Hippocampal formation (tissue), 2 donors: ENCODE measurements at regions not wholly inside any gene's neighbourhood (a gene's known extent, or its start where the extent isn't known, plus 50 kb on each side); places are given as distances from the start of the nearest gene placed in this dataset.

ENCODE experiments used
- DNase-seq, 2 donors: peaks; one replicate each; lab custom pipeline; 2025; lab: John Stamatoyannopoulos, UW

DNA sequence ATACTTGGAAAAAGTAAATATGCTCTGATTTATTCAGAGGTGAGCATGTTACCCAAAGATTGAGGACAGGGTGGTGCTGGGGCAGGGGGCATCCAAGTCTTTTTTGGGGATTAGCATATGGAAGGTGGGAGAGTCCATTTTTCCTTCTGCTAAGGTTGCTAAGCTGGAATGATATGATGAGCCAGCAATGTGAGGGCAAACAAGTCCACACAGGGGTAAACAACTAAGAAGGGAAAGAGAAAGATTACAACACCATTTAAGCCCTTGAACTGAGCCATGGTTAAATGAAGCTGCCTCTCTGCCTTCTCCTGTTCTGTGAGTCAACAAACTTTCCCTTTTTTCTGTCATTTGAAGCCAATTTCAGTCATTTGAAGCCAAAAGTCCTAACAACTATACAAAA lies 89.0 kb downstream of the RPL22L1 start:
- DNase-seq: no peak

DNA sequence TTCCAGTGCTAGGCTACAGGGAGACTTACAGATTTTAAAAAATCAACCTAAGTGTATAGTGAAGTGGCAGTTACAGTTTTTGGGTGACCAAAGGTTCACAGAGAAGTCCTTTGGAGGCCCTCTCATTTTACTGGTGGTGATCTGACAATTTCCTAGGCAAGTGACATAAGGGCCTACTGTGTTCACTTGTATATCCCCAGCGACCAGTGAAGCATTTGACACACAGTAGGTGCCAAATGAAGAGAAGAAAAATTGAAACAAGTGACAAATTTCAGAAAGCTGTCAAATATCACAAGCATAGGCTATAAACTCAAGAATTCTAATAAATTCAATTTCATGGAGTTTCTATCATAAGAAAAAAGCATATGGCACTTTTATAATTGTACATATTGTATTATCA lies 89.5 kb downstream of the RPL22L1 start:
- DNase-seq: no peak

DNA sequence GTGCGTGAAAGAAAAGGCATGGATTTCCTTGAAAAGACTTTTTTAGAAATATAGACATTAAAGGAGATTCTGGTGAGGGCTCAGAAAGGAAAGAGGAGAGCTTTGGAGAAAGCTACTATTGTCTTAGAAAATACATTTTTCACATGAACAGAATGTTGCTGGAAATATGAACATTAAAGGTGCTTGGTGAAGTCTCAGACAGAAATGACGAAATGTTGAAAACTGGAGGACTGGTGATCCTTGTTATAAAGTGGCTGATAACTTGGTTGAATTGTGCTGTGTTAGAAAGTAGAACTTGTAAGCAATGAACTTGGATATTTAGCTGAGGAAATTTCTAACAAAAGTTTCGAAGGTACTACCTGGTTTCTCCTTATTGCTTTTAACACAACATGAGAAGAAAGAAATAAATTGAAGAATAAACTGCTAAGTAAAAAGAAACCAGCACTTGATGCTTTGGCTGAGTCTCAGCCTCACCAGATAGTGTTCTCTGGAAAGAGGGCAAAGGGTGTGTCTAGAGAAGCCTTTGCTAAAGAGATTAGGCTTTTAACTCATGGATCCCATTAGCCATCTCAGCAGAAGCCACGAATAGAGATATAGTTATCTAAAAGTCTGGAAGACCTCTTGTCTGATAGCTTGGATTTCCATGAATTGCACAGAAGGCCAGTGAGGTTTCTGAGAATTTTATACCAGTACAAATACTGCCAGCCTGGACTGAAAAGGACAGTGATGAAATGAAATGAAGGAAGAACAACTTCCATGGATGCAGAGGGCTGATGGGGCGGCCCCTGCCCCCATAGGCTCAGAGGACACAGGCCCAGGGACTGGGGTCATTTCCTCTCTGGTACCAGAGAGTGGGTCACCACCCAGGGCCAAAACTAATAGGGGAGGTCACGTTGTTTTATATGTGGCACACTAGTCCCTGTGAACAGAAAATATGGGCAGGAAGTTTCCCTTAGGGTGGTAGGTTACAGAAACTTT lies 91.5 kb downstream of the RPL22L1 start:
- no peak for DNase-seq

DNA sequence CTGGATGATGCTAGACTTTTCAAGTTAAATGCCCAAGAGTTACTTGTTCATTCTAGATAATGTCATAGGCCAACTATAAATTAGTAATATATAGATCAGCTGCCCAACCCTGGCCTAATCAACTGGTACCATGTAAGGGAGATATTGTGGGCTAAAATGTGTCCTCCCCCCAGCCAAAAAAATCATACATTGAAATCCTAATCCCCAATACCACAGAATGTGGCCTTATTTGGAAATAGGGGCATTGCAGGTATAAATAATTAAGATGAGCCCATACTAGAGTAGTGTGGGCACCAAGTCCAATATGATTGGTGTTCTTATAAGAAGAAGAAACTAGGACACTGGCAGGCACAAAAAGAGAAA lies 92.5 kb downstream of the RPL22L1 start:
- no peak for DNase-seq

DNA sequence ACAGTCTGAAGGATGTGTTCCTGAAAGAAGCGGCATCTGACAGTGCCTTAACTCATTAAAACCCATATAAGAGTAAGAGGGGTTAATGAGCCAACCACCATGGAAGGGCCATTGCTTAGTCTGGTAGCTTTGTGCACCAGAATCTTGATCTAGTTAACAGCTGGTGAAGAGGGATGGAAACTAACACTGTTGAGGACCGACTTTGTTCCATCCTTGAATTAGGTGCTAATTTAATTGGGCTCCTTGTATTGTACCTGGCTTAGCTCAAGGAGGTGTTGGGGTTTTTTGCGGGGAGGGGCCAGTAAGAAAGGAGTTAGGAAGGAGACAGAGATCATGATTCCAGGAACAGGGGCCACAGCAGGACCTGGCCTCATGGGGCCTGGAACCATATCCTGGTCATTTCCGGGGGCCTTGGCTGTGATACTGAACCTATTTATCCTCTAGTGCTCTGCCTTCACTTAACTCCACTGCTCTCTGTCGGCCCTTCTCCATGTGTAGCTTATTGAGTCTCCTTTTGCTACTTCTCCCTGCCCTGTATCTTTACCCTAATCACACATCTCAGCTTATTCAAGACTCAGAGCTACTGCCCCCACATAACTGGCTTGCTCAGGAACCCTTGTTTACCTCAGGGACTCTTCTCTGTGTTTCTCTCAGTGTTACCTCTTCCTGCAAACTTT lies 93.0 kb downstream of the RPL22L1 start:
- DNase-seq: no peak

DNA sequence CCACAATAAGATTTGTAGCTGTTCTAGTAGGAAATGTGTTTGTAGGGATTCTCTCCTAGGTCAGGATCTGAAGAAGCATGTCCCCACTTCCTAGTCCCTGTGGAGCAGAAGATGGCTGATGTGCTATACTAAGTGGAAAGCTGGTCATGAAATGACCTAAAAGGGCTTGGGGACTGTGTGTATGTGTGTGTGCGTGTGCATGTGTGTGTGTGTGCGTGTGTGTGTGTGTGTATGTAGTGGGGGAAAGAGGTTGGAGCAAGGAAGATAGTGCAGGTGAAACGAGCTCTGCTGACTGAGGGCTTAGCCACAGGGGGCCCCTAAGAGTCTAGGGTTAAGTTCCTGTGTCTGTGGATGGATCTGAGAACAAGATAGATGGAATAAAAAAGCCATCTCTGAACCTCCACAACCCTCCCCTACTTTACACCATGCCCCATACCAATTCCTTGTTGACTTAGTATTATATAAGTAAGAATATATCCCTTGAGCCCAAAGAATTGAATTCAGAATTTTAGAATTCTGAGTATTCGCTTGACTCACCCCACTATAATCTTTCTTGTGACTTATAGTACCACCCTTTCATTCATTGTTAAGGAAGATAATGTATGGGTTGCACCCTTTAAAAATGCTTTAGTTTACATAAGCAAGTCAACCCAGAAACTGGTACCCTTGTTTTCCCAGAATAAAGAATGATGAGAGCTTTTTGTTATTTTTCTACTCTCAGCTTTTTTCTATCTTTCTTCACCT lies 96.1 kb downstream of the RPL22L1 start:
- no peak for DNase-seq

DNA sequence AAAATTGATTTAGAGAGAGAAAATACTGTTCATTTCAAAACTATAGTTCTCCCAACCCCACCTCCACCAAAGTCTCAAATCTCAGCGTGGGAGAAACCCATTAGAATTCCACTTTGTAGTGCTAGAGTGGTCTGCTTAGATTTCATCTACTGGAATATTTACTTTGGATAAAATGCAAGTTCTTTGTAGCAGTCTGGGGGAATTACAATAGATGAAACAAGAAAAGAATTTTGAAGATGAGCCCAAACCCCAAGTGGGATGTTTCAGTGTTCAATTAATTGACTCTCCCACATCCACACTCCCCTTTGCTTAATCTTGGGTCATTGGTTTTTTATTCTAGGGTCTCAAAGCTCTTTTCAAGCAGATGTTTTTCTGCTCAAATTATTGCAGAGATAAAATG lies 97.8 kb downstream of the RPL22L1 start:
- no peak for DNase-seq

DNA sequence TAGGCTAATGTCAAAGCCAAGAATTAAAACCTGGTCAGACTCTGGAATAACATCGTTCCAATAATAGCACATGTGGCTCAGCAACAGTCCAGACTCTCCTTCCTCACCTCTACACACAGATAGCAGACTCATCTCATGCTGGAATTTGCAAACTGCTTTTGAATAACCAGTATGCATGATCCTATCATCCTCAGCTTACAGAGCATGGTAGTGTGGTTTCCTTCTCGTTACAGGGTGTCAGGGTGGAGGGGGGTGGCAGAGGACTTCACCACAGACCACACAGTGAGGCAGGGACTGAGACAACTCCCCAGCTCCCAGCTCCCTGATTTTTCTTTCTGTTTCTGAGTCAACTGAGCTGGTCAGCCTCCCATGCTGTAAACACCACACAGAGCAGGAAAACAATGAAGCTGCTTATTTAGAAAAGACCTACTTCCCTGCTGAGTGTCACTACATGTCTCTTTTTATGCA lies 101.6 kb downstream of the RPL22L1 start:
- peak; percentile 6 to 62 for DNase-seq

DNA sequence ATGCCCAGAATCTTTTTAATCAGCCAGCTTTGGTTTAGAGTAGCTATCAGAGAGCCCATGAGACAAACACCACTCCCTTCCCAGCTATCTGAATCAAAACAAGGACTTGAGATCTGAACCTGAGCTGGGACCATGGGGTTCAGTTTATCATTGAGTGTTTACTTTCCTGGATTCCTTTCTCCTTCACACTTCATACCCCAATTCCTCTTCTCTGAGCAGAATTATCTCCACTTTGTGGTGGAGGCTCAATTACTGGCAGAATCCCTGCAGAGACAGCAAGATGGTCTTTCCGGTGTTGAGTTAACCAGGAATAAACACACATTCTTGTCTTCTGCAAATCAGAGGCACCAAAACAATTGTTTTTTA lies 102.4 kb downstream of the RPL22L1 start:
- DNase-seq: no peak

DNA sequence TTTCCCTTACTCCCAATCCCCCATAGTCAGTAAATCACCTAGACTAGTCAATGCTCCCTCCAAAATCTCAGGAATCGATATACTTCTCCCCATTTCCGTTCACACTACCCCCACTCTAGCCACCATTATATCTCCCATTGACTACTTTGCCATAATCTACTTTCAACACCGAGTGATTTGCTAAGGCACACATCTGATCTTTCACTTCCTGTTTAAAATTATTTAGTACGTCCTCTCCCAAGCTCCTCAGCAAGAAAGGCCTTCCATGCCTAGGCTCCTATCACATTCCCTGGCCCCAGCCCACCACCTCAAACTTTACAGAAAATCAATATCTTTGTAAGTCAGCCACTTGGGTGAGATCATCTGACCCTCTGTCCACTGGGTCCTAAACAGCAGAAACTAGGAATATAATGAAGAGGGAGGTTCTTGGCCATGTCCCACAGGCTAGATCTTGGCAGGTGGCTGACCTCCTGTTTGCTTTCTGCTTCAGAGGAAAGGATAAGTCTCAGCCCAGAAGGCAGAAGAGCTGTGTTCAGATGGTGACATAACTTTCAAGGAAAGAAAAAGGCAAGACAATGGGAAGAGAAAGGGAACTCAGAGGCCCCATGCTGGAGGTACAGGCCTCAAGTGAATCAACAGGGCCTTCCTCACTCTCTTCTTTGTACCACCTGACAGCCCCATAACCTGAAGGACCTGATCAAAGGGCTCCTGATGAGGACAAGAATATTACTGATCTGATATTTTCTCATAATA lies 103.0 kb downstream of the RPL22L1 start:
- no peak for DNase-seq

DNA sequence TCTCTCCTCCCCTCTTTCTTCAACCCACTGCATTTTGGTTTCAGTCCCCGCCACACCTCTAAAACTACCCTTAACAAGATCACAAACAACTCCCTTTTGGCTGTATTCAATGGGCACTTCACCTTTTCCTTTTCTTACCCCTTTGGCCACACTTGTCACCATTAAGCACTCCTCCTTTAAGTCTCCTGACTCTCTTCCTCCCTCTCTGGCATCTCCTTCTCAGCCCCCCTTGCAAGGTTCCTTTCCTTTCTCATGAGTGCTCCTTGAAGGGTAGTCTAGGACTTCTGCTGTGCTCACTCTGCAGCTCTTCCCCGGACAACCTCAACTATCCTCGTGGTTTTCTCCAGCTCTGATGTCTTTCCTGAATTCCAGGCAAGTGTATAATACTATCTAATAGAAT lies 103.7 kb downstream of the RPL22L1 start:
- DNase-seq: no peak

DNA sequence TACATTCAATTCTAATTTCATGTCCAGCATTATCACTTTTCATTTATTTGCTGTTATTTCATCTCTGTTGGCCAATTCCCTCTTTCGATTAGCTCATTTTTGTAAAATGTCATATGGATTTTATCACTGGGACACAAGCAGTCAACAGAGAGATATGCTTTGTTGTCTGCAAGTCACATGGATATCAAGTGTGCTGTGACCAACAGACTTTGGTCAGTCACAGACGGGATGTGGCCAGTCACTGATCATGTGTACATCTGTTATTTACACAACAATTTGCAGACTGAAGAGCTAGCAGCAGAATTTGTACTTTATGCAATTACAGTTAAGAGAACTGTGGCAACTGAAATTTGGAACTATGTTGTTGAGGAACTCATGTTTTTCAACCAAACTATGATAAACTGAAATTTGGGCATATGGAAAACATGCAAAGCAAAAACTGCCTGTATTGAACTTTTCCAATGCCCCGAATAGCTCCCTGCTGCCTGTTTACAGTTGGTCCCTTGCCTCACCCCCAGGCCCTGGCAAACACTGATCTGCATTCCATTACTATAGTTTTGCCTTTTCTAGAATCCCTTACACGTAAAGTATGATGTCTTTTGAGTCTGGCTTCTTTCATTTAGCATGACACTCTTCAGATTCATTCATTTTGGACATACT lies 104.4 kb downstream of the RPL22L1 start:
- no peak for DNase-seq

DNA sequence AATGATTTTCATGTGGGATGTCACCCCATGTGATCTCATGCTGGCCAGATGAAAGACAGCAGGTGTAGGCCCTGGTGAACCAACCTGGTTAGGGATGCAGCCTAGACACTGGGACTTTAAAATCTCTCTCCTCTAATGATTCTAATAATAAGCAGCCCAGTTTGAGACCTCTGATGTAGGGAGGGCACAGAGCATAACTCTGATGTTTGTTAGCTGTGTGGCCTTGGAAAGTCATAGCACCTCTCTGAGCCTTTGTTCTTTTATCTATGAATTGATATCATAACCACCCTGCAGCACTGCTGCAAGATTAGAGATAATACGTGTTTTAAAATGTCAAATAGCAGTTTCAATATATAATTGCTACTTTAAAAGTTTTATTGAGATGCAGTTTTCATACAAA lies 106.0 kb downstream of the RPL22L1 start:
- no peak for DNase-seq

DNA sequence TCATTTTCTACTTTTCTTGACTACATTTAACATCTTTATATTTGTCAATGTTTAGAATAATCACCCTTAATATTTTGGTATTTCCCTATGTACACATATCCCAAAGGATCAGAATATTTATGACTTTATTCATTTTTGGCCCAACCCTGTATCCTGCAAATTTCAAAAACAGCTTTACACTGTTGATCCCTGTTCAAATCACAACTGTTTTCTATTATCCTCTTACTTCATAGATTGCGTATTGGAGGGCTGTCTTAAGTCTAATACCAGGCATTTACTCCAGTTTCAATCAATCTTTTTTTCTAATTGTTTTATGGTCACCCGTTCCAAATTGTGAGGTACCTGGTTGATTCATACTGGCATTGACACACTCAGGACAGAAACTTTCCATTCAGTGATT lies 107.9 kb downstream of the RPL22L1 start:
- DNase-seq: no peak

DNA sequence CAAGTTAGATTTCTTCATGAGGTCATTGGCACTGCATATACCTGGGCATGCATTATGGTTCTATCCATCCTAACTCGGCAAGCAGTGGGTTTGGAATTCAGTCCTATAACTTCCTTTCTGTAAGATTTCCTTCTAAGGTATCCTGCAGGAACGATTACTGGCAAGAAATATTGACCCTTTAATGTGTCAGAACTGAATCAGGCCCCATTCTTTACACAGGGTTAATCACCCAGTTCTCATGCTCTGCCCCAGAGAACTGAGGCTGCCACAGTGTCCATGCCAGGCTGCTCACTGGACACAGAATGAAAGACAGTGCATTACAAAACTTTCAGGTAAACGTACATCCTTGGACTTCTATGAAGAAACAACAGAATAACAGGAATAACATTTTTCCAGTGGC lies 108.9 kb downstream of the RPL22L1 start:
- no peak for DNase-seq

DNA sequence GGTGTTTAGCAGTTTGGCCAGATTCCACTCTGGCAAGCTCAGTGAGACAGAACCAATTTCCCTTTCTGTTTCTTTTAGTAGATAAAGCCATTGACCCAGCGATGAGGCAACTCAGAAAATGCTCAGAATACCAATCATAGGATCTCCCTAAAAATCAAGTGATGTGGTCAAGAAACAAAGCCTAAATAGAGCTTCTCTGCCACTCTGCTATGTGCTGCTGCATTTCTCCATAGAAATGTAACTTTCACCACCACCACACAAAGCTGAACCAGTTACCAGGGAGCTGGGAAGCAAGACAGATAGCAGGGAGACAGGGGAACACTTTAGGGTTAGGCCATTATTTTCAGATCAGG lies 109.8 kb downstream of the RPL22L1 start:
- DNase-seq: no peak

DNA sequence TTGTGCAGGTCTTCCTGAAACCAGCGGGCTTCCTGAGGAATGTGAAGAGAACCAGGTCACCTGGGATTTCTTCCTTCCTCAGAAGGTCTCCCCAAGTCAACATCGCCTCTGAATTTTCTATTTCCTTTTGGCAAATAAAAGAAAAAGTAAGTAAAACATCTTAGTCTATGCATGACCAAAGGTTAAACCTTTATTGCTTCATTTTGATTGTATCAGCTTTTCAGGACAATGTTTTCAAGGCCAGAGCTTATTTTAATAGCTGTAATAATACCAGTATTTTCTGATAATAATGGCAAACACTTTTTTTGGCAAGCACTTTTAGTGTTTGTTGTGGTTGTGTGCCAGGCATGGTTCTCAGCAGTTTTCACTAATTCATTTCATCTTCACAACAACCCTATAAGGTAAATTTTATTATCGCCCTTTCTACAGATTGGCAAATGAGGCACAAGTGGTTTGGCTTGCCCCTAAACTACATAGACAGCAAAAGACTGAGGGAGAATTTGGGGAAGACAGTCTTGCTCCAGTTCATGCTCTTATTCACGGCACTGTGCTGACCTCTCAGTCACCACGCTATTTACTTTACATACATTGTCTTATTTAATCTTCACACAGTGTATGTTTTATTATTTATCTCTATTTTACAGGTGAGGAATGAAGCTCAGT lies 110.4 kb downstream of the RPL22L1 start:
- no peak for DNase-seq

DNA sequence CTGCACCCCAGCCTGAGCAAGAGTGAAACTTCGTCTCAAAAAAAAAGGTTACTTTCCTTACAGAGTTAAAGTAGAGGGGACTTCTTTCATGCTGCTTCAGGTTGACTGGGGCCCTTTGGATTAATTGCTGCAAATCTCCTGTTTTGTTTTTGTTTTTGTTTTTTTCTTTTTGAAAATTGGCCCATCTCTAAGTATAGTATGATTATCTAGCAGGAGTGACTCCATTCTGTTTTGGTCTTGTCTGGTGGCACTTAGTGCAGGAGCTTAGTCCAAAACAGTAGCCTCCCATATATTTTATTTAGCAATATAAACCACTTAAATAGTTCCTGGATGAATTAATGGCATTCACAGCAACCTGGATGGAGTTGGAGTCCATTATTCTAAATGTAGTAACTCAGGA lies 113.0 kb downstream of the RPL22L1 start:
- DNase-seq: no peak

DNA sequence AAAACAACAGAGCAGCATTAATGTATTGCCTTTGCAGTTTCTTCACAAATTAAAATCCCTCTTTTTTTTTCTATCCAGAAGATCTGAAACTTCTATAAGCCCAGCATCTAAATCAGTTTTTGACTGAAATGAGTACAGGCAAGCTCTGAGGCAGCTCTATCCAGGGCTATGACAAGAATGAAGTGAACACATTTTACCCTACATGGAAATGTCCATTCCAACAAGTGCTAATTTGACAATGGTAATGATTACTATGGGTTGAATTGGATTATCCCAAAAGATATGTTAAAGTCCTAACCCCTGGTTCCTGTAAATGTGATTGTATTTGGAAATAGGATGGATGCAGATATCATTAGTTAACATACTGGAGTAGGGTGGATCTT lies 115.7 kb downstream of the RPL22L1 start:
- no peak for DNase-seq

DNA sequence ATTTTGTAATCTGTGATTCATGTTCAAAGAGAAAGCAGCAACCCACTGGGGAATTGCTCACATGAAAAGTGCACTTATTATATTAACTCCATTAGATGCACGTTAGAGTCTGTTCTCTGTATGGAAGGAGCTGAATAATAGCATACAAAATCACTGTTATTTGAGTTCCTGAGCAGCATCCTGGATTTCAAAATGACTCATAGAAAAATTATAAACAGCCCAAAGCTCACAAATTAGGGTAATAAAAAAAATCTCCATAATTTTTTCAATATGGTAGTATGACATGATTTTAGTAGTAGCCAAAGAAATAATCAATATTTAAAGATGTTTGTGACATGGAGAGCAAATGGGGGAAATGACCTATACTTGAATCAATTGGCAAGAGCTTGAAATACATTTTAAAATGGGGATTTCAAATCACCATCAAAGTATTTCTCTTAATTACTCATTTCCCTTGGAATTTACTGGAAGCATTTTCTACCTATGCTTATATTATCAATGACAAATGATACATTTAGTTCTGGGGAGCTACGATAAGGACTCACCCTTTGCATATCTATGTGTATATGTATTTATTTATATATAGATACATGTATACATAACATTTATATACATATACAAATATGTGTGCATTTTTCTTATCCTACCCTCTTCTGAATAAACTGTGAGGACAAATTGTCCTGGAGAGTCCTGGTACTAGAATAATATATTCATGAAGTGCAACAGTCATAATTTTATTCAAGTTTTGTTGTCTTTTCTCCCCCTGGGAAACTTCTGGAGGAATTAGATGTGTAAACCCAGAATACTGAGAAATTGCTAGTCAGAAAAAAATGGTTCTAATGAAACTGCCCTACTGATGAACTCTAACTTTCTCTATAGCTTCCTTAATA lies 116.3 kb downstream of the RPL22L1 start:
- no peak for DNase-seq
